Mesenchymal stem cell (in vitro differentiated cells and primary cell): ENCODE measurements at regions not wholly inside any gene's neighbourhood (a gene's known extent, or its start where the extent isn't known, plus 50 kb on each side); places are given as distances from the start of the nearest gene placed in this dataset.

ENCODE experiments used
- DNase-seq: peaks from one replicate; pipeline ENCODE4 v3.0.0-alpha.2; 2013
- H2AFZ ChIP-seq: one replicate; pipeline ENCODE4 v1.6.1; 2013; ENCODE audit warnings: low read depth, mild to moderate bottlenecking, control low read depth, inconsistent platforms, low read length, moderate library complexity
- H2AK5ac ChIP-seq: 2 replicates; pipeline ENCODE4 v1.6.1; 2013; ENCODE audit warnings: low read length, moderate library complexity, mild to moderate bottlenecking, inconsistent platforms; ENCODE audit not compliant: severe bottlenecking
- H2BK120ac ChIP-seq: one replicate; pipeline ENCODE4 v1.6.1; 2013; ENCODE audit warnings: low read depth, mild to moderate bottlenecking, inconsistent platforms, low read length, moderate library complexity
- H2BK12ac ChIP-seq, 2 experiments: one replicate each; pipeline ENCODE4 v1.6.1; 2013; ENCODE audit warnings: inconsistent platforms in 2 of 2, low read length in 2 of 2, mild to moderate bottlenecking in 2 of 2, moderate library complexity in 2 of 2, control low read depth in 1 of 2
- H2BK15ac ChIP-seq: one replicate; pipeline ENCODE4 v1.6.1; 2013; ENCODE audit warnings: mild to moderate bottlenecking, low read depth, inconsistent platforms; ENCODE audit not compliant: poor library complexity, severe bottlenecking
- H2BK5ac ChIP-seq: 2 replicates; pipeline ENCODE4 v1.6.1; 2013; ENCODE audit warnings: low read depth, mild to moderate bottlenecking, low read length, control low read depth, inconsistent platforms; ENCODE audit not compliant: poor library complexity, severe bottlenecking
- H3K14ac ChIP-seq, 2 experiments: one replicate each; pipeline ENCODE4 v1.6.1; 2013; ENCODE audit warnings: inconsistent platforms in 2 of 2, low read length in 2 of 2, control low read depth in 1 of 2, mild to moderate bottlenecking in 1 of 2, moderate library complexity in 1 of 2
- H3K18ac ChIP-seq, 2 experiments: one replicate each; pipeline ENCODE4 v1.6.1; 2013; ENCODE audit warnings: inconsistent platforms in 2 of 2, low read length in 2 of 2, control low read depth in 1 of 2, low read depth in 1 of 2, mild to moderate bottlenecking in 1 of 2
- H3K23ac ChIP-seq, 2 experiments: one replicate each; pipeline ENCODE4 v1.6.1; 2013; ENCODE audit warnings: inconsistent platforms in 2 of 2, low read length in 2 of 2, mild to moderate bottlenecking in 2 of 2, moderate library complexity in 2 of 2, control low read depth in 1 of 2
- H3K27ac ChIP-seq: 2 replicates; pipeline ENCODE4 v1.5.1; 2013; ENCODE audit warnings: mild to moderate bottlenecking, moderate library complexity, low read length, control low read depth, inconsistent platforms; ENCODE audit not compliant: poor library complexity, severe bottlenecking
- H3K27me3 ChIP-seq, 2 experiments: 2 replicates each; pipeline versions ENCODE4 v1.6.1 to v1.7.0; 2013; ENCODE audit warnings: low read length in 2 of 2, mild to moderate bottlenecking in 2 of 2, moderate library complexity in 2 of 2, control low read depth in 1 of 2, inconsistent platforms in 1 of 2; ENCODE audit not compliant: control insufficient read depth in 1 of 2, insufficient read depth in 1 of 2
- H3K36me3 ChIP-seq, 2 experiments: 2 replicates each; pipeline versions ENCODE4 v1.6.1 to v1.7.0; 2013; ENCODE audit warnings: low read length in 2 of 2, control low read depth in 1 of 2, inconsistent platforms in 1 of 2, low read depth in 1 of 2, mild to moderate bottlenecking in 1 of 2; ENCODE audit not compliant: insufficient read depth in 2 of 2, control insufficient read depth in 1 of 2
- H3K4ac ChIP-seq, 2 experiments: one replicate each; pipeline ENCODE4 v1.6.1; 2013; ENCODE audit warnings: inconsistent platforms in 2 of 2, low read length in 2 of 2, mild to moderate bottlenecking in 2 of 2, moderate library complexity in 2 of 2, control low read depth in 1 of 2, low read depth in 1 of 2
- H3K4me1 ChIP-seq: 2 replicates; pipeline ENCODE4 v1.6.1; 2013; ENCODE audit warnings: low read depth, low read length, control low read depth; ENCODE audit not compliant: control insufficient read depth, insufficient read depth
- H3K4me2 ChIP-seq: 2 replicates; pipeline ENCODE4 v1.6.1; 2013; ENCODE audit warnings: low read length, mild to moderate bottlenecking, inconsistent platforms; ENCODE audit not compliant: poor library complexity, severe bottlenecking
- H3K4me3 ChIP-seq, 2 experiments: 2 replicates each; pipeline versions ENCODE4 v1.5.1 to v1.7.0; 2013; ENCODE audit warnings: low read length in 2 of 2, mild to moderate bottlenecking in 2 of 2, control low read depth in 1 of 2, low read depth in 1 of 2; ENCODE audit not compliant: insufficient read depth in 1 of 2
- H3K79me1 ChIP-seq: replicated peaks from 2 replicates; pipeline ENCODE4 v1.6.1; 2013; ENCODE audit warnings: mild to moderate bottlenecking, control low read depth, low read length, inconsistent platforms; ENCODE audit not compliant: poor library complexity, severe bottlenecking
- H3K9ac ChIP-seq: 2 replicates; pipeline ENCODE4 v1.7.0; 2013; ENCODE audit warnings: mild to moderate bottlenecking, low read length, moderate library complexity
- H3K9me3 ChIP-seq: 2 replicates; pipeline ENCODE4 v1.7.0; 2013; ENCODE audit warnings: mild to moderate bottlenecking, low read length; ENCODE audit not compliant: control insufficient read depth
- H4K8ac ChIP-seq: one replicate; pipeline ENCODE4 v1.6.1; 2013; ENCODE audit warnings: inconsistent platforms, mild to moderate bottlenecking, low read length, moderate library complexity
- H4K91ac ChIP-seq: one replicate; pipeline ENCODE4 v1.6.1; 2013; ENCODE audit warnings: mild to moderate bottlenecking, low read length, inconsistent platforms
- WGBS: methylation state at CpG from one replicate; pipeline ENCODE4 v1.1.7; 2013; ENCODE audit warnings: mixed read lengths; 5-methylcytosine and 5-hydroxymethylcytosine counted together

DNA sequence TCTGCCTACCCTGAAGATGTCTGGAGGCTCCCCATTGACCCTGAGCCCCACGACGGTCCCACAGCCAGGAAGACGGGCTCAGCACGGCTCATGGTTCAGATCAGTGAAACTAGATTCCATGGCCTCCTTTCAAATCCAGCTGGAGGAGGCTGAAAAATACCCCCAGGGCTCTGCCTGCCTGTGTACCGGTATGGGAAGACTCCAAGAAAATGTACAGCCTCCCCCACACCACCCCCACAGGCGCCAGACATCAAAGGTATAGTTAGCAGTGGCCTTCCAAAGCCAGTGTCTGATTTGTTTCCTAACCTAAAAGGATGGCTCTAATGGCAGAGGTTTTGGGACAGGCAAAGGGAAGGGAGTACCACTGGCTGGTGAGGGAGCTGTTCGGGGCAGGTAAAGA is 86.2 kb upstream of the SNAP25 start:
- Histone ChIP-seq H3K9me3 (no peaks in the 10 kb centered on the region), H3K4ac (no peak overlapping the region), H2BK12ac (no peak overlapping the region), H3K23ac (no peak overlapping the region), H2BK15ac (no peak overlapping the region), H3K27me3 (peaks cover 22 to 61% of the 10 kb centered on the region in 2 experiments), H2BK5ac (no peak overlapping the region), H4K91ac (no peak overlapping the region), H4K8ac (no peak overlapping the region), H3K4me2 (no peak overlapping the region), H2AFZ (no peak overlapping the region), H3K18ac (no peak overlapping the region), H3K27ac (no peak overlapping the region), H3K79me1 (no peaks in the 10 kb centered on the region), H3K4me1 (no peaks in the 10 kb centered on the region), H2AK5ac (no peak overlapping the region), H3K36me3 (no peaks in the 10 kb centered on the region), H3K9ac (no peak overlapping the region), H3K14ac (no peak overlapping the region), H3K4me3 (no peak overlapping the region), H2BK120ac (no peak overlapping the region)
- 81% methylated on average over 7 of the region's 7 CpGs for WGBS
- DNase-seq, result no peak

DNA sequence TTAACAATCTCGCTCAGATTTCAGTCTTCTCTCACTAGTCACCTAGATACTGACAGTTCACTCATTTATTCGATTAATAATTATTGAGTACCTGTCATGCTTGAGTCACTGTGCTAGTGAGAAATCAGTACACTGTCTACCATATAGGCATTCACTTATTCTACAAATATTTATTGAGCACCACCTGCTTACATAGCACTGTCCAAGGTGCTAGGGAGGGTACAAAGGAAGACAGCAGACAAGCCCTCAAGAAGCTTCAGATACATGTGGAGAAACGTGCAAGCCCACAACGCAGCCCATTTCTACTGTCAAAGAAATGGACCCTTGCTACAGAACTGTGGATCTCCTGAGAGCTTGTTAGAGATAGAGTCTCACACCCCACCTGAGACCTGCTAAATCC is 85.1 kb upstream of the SNAP25 start:
- Histone ChIP-seq H3K4ac (no peak overlapping the region), H3K27me3 (peaks cover 22 to 61% of the 10 kb centered on the region in 2 experiments), H3K23ac (no peak overlapping the region), H3K4me3 (no peak overlapping the region), H2BK15ac (no peak overlapping the region), H2BK120ac (no peak overlapping the region), H2BK12ac (no peak overlapping the region), H2AFZ (no peak overlapping the region), H3K4me2 (no peak overlapping the region), H3K79me1 (no peaks in the 10 kb centered on the region), H2AK5ac (no peak overlapping the region), H3K18ac (no peak overlapping the region), H3K9ac (no peak overlapping the region), H3K14ac (no peak overlapping the region), H3K4me1 (no peaks in the 10 kb centered on the region), H3K36me3 (no peaks in the 10 kb centered on the region), H3K27ac (no peak overlapping the region), H2BK5ac (no peak overlapping the region), H4K8ac (no peak overlapping the region), H3K9me3 (no peaks in the 10 kb centered on the region), H4K91ac (no peak overlapping the region)
- WGBS, result 79% methylated on average over 4 of the region's 4 CpGs
- DNase-seq, result no peak

DNA sequence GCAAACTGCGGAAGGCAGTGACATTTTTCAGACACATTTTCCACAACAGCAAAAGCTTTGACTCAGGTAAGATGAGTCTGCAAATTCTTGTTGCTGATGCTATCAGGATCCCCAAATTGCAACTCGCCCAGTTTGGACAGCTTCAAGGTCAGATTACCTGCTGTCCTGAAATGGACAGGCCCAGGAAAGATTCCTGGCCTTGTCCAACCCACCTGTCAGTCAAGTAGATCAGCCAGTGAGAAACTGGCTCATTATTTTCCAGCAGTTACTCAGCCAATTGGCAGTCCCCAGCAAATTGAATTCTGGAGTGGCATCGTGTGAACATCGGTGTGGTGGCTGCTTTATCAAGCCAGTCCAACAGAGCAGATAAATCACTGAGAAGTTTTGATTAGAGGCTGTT is 84.5 kb upstream of the SNAP25 start:
- H3K36me3 ChIP-seq, result no peaks in the 10 kb centered on the region
- no peaks in the 10 kb centered on the region for H3K9me3 ChIP-seq
- no peak overlapping the region for H3K9ac ChIP-seq
- no peak overlapping the region for H3K18ac ChIP-seq
- no peak overlapping the region for H3K27ac ChIP-seq
- no peaks in the 10 kb centered on the region for H3K79me1 ChIP-seq
- no peak overlapping the region for H4K8ac ChIP-seq
- no peak overlapping the region for H3K23ac ChIP-seq
- H2AK5ac ChIP-seq, result no peak overlapping the region
- WGBS, result 75% methylated on average over 4 of the region's 4 CpGs
- H4K91ac ChIP-seq, result no peak overlapping the region
- H2BK5ac ChIP-seq, result no peak overlapping the region
- H2BK12ac ChIP-seq, result no peak overlapping the region
- DNase-seq, result no peak
- no peak overlapping the region for H3K14ac ChIP-seq
- H3K27me3 ChIP-seq, result peaks cover 21 to 55% of the 10 kb centered on the region in 2 experiments
- no peak overlapping the region for H2BK120ac ChIP-seq
- H2AFZ ChIP-seq, result no peak overlapping the region
- no peak overlapping the region for H3K4me2 ChIP-seq
- H3K4me3 ChIP-seq, result no peak overlapping the region
- no peaks in the 10 kb centered on the region for H3K4me1 ChIP-seq
- H2BK15ac ChIP-seq, result no peak overlapping the region
- H3K4ac ChIP-seq, result no peak overlapping the region

DNA sequence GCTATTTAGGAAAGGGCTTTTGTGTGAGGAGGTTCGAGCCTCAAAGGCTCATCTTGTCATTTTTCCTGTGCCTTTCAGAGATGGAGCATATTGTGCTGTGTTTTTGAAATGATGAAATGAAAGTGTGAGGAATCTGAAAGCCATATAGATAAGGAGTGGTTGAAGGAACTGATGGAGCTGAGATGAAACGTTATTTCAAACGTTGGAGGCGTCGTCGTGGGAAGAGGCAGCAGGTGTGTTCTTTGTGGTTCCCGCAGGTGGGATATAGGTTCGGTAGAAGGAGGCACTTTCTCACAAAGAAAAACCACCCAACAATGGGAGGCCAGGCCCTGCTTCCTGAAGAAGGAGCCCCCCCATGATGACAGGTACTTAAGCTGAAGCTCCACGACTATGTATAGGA is 83.2 kb upstream of the SNAP25 start:
- Histone ChIP-seq H4K8ac (no peak overlapping the region), H3K4me1 (no peaks in the 10 kb centered on the region), H3K79me1 (no peaks in the 10 kb centered on the region), H3K36me3 (no peaks in the 10 kb centered on the region), H3K27ac (no peak overlapping the region), H2BK15ac (no peak overlapping the region), H2BK12ac (no peak overlapping the region), H3K9ac (no peak overlapping the region), H3K4me2 (no peak overlapping the region), H3K18ac (no peak overlapping the region), H3K4me3 (no peak overlapping the region), H2BK5ac (no peak overlapping the region), H3K14ac (no peak overlapping the region), H3K23ac (no peak overlapping the region), H3K4ac (no peak overlapping the region), H2AK5ac (no peak overlapping the region), H4K91ac (no peak overlapping the region), H2BK120ac (no peak overlapping the region), H2AFZ (no peak overlapping the region), H3K27me3 (peaks cover 18 to 52% of the 10 kb centered on the region in 2 experiments), H3K9me3 (no peaks in the 10 kb centered on the region)
- 83% methylated on average over 9 of the region's 9 CpGs for WGBS
- no peak for DNase-seq
